ENCODE measurements at regions not wholly inside any gene's neighbourhood (a gene's known extent, or its start where the extent isn't known, plus 50 kb on each side); places are given as distances from the start of the nearest gene placed in this dataset.

GRCh38 chr9:4435197-4435596 is 55.1 kb upstream of the SLC1A1 start:
- no peak for DNase-seq (ENCODE audit: low read depth in 2 of 2)

- no peak for DNase-seq (ENCODE audit: low read depth in 2 of 2)
Measured at GRCh38 chr9:4433379-4433778, 56.9 kb upstream of the SLC1A1 start.

GRCh38 chr9:4430432-4431261 is 59.6 kb upstream of the SLC1A1 start:
- DNase-seq (ENCODE audit: low read depth in 2 of 2): no peak

- no peak for DNase-seq (ENCODE audit: low read depth in 2 of 2)
Measured at GRCh38 chr9:4425319-4426045, 64.8 kb upstream of the SLC1A1 start.

GRCh38 chr9:4424891-4425290 is 65.4 kb upstream of the SLC1A1 start:
- no peak for DNase-seq (ENCODE audit: low read depth in 2 of 2)

- DNase-seq (ENCODE audit: low read depth in 2 of 2): no peak
Measured at GRCh38 chr9:4424038-4424437, 66.2 kb upstream of the SLC1A1 start.

GRCh38 chr9:4423207-4423610 is 67.1 kb upstream of the SLC1A1 start:
- no peak for DNase-seq (ENCODE audit: low read depth in 2 of 2)

GRCh38 chr9:4422495-4422894 is 67.8 kb upstream of the SLC1A1 start:
- no peak for DNase-seq (ENCODE audit: low read depth in 2 of 2)

GRCh38 chr9:4421847-4422246 is 68.4 kb upstream of the SLC1A1 start:
- no peak for DNase-seq (ENCODE audit: low read depth in 2 of 2)

- no peak for DNase-seq (ENCODE audit: low read depth in 2 of 2)
Measured at GRCh38 chr9:4420351-4420750, 69.9 kb upstream of the SLC1A1 start.

- no peak for DNase-seq (ENCODE audit: low read depth in 2 of 2)
Measured at GRCh38 chr9:4417578-4418325, 72.5 kb upstream of the SLC1A1 start.

- DNase-seq (ENCODE audit: low read depth in 2 of 2): no peak
Measured at GRCh38 chr9:4416467-4416866, 73.8 kb upstream of the SLC1A1 start.

GRCh38 chr9:4415281-4415680 is 75.0 kb upstream of the SLC1A1 start:
- no peak for DNase-seq (ENCODE audit: low read depth in 2 of 2)

- no peak for DNase-seq (ENCODE audit: low read depth in 2 of 2)
Measured at GRCh38 chr9:4413856-4414255, 76.4 kb upstream of the SLC1A1 start.

- no peak for DNase-seq (ENCODE audit: low read depth in 2 of 2)
Measured at GRCh38 chr9:4404156-4404555, 86.1 kb upstream of the SLC1A1 start.

GRCh38 chr9:4402501-4402900 is 87.8 kb upstream of the SLC1A1 start:
- no peak for DNase-seq (ENCODE audit: low read depth in 2 of 2)

- DNase-seq (ENCODE audit: low read depth in 2 of 2): no peak
Measured at GRCh38 chr9:4400731-4401130, 89.5 kb upstream of the SLC1A1 start.

- DNase-seq (ENCODE audit: low read depth in 2 of 2): no peak
Measured at GRCh38 chr9:4397917-4398316, 92.4 kb upstream of the SLC1A1 start.

GRCh38 chr9:4393806-4394523 is 94.1 kb upstream of the GLIS3 start:
- no peak for DNase-seq (ENCODE audit: low read depth in 2 of 2)

GRCh38 chr9:4389755-4390154 is 89.9 kb upstream of the GLIS3 start:
- no peak for DNase-seq (ENCODE audit: low read depth in 2 of 2)

- DNase-seq (ENCODE audit: low read depth in 2 of 2): no peak
Measured at GRCh38 chr9:4389003-4389402, 89.1 kb upstream of the GLIS3 start.

- DNase-seq (ENCODE audit: low read depth in 2 of 2): no peak
Measured at GRCh38 chr9:4386819-4387218, 87.0 kb upstream of the GLIS3 start.

All from stimulated activated CD8-positive, alpha-beta memory T cell treated with anti-CD3 and anti-CD28 coated beads, Interleukin-15, amount 100 ng/mL, for 48 hours (primary cell).